Activated naive CD4-positive, alpha-beta T cell treated with anti-CD3 and anti-CD28 coated beads, Interleukin-2, amount 50 U/mL, for 72 hours (primary cell): ENCODE measurements at regions not wholly inside any gene's neighbourhood (a gene's known extent, or its start where the extent isn't known, plus 50 kb on each side); places are given as distances from the start of the nearest gene placed in this dataset.
A peak's percentile ranks its signal among the peaks of the same experiment; 100 is the strongest.

ENCODE experiments used
- ATAC-seq, 2 donors: fragments of 150-1000 bp; cut with Tn5 transposase; 2 replicates each; pipeline ENCODE4 v1.10.0; 2021; ENCODE audit warnings: mild to moderate bottlenecking in 2 of 2, moderate library complexity in 2 of 2
- DNase-seq, 2 donors: peaks; one replicate each; pipeline ENCODE4 v3.0.0; 2021 to 2022; ENCODE audit warnings: low spot score in 2 of 2
- H3K27ac Mint-ChIP-seq, 2 donors: one replicate each; pipeline ENCODE4 v1.8.0; 2022; ENCODE audit warnings: mild to moderate bottlenecking in 2 of 2, mixed read lengths in 2 of 2
- H3K36me3 Mint-ChIP-seq, 2 donors: one replicate each; pipeline ENCODE4 v1.8.0; 2022; ENCODE audit warnings: mixed read lengths in 2 of 2
- H3K9me3 Mint-ChIP-seq, 2 donors: one replicate each; pipeline ENCODE4 v1.8.0; 2022; ENCODE audit warnings: mixed read lengths in 2 of 2

GRCh38 chr20:24766826-24767622 is 182.0 kb upstream of the CST7 start:
- H3K9me3 Mint-ChIP-seq = no peaks in the 10 kb centered on the region
- peak in 1 of 2 donors; percentile 18 for DNase-seq
- H3K27ac Mint-ChIP-seq = no peak overlapping the region

GRCh38 chr20:24767623-24768100 is 181.4 kb upstream of the CST7 start:
- Mint-ChIP-seq H3K9me3 (no peaks in the 10 kb centered on the region), H3K36me3 (no peaks in the 10 kb centered on the region), H3K27ac (no peak overlapping the region)
- peak in 1 of 2 donors; percentile 41 for DNase-seq
- ATAC-seq = no peak

More at GRCh38 chr20:24766826-24767622, 182.0 kb upstream of the CST7 start:
- no peaks in the 10 kb centered on the region for H3K36me3 Mint-ChIP-seq
- no peak for ATAC-seq

GRCh38 chr20:24768201-24768636 is 180.8 kb upstream of the CST7 start:
- ATAC-seq (no peak), DNase-seq (no peak)
- Mint-ChIP-seq H3K27ac (no peak overlapping the region), H3K9me3 (no peaks in the 10 kb centered on the region), H3K36me3 (no peaks in the 10 kb centered on the region)

GRCh38 chr20:24768713-24769601 is 180.1 kb upstream of the CST7 start:
- ATAC-seq (no peak), DNase-seq (no peak)
- Mint-ChIP-seq H3K36me3 (peaks cover 0 to under 1% of the 10 kb centered on the region in 2 donors), H3K9me3 (no peaks in the 10 kb centered on the region), H3K27ac (no peak overlapping the region)

GRCh38 chr20:24769878-24770627 is 179.0 kb upstream of the CST7 start:
- Mint-ChIP-seq H3K27ac (no peak overlapping the region), H3K9me3 (peaks cover 9% of the 10 kb centered on the region in 2 donors), H3K36me3 (peaks cover 10 to 11% of the 10 kb centered on the region in 2 donors)
- ATAC-seq (no peak), DNase-seq (peak in 1 of 2 donors; percentile 38)

- Mint-ChIP-seq H3K9me3 (peaks cover 11 to 15% of the 10 kb centered on the region in 2 donors), H3K27ac (no peak overlapping the region), H3K36me3 (peaks cover 13 to 15% of the 10 kb centered on the region in 2 donors)
- DNase-seq (no peak), ATAC-seq (no peak)
These were observed 178.2 kb upstream of the CST7 start for GRCh38 chr20:24770628-24771541.

- H3K36me3 Mint-ChIP-seq = peaks cover 13 to 15% of the 10 kb centered on the region in 2 donors
- no peak overlapping the region for H3K27ac Mint-ChIP-seq
- ATAC-seq = no peak
- peak in 1 of 2 donors; percentile 38 for DNase-seq
- peaks cover 11 to 21% of the 10 kb centered on the region in 2 donors for H3K9me3 Mint-ChIP-seq
These were observed 177.5 kb upstream of the CST7 start for GRCh38 chr20:24771542-24772061.

- no peak for DNase-seq
- Mint-ChIP-seq H3K9me3 (peaks cover 11 to 21% of the 10 kb centered on the region in 2 donors), H3K27ac (no peak overlapping the region), H3K36me3 (peaks cover 13 to 15% of the 10 kb centered on the region in 2 donors)
- ATAC-seq = no peak
These were observed 176.4 kb upstream of the CST7 start for GRCh38 chr20:24772667-24773066.

GRCh38 chr20:24773168-24773567 is 175.9 kb upstream of the CST7 start:
- ATAC-seq = no peak
- Mint-ChIP-seq H3K36me3 (peaks cover 13 to 15% of the 10 kb centered on the region in 2 donors), H3K27ac (no peak overlapping the region), H3K9me3 (peaks cover 11 to 21% of the 10 kb centered on the region in 2 donors)
- no peak for DNase-seq

- no peak overlapping the region for H3K27ac Mint-ChIP-seq
- H3K9me3 Mint-ChIP-seq = peaks cover 11 to 21% of the 10 kb centered on the region in 2 donors
- ATAC-seq = peak; percentile 91 to 95
- DNase-seq = peak; percentile 18 to 45
- H3K36me3 Mint-ChIP-seq = peaks cover 13 to 15% of the 10 kb centered on the region in 2 donors
These were observed 175.3 kb upstream of the CST7 start for GRCh38 chr20:24773751-24774201.

- ATAC-seq = no peak
- H3K9me3 Mint-ChIP-seq = peaks cover 11 to 21% of the 10 kb centered on the region in 2 donors
- no peak for DNase-seq
These were observed 173.1 kb upstream of the CST7 start for GRCh38 chr20:24775966-24776365.

GRCh38 chr20:24776755-24777271 is 172.3 kb upstream of the CST7 start:
- Mint-ChIP-seq H3K9me3 (peaks cover 11 to 21% of the 10 kb centered on the region in 2 donors), H3K27ac (no peak overlapping the region), H3K36me3 (peaks cover 13 to 15% of the 10 kb centered on the region in 2 donors)
- ATAC-seq (no peak), DNase-seq (peak in 1 of 2 donors; percentile 47)

More at GRCh38 chr20:24775966-24776365, 173.1 kb upstream of the CST7 start:
- no peak overlapping the region for H3K27ac Mint-ChIP-seq
- H3K36me3 Mint-ChIP-seq = peaks cover 13 to 15% of the 10 kb centered on the region in 2 donors

GRCh38 chr20:24777746-24778145 is 171.3 kb upstream of the CST7 start:
- H3K9me3 Mint-ChIP-seq = peaks cover 11 to 21% of the 10 kb centered on the region in 2 donors
- DNase-seq (no peak), ATAC-seq (no peak)
- peaks cover 13 to 15% of the 10 kb centered on the region in 2 donors for H3K36me3 Mint-ChIP-seq
- H3K27ac Mint-ChIP-seq = no peak overlapping the region

- Mint-ChIP-seq H3K36me3 (peaks cover 13 to 15% of the 10 kb centered on the region in 2 donors), H3K9me3 (peaks cover 11 to 21% of the 10 kb centered on the region in 2 donors), H3K27ac (no peak overlapping the region)
- DNase-seq (peak in 1 of 2 donors; percentile 37), ATAC-seq (no peak)
These were observed 170.5 kb upstream of the CST7 start for GRCh38 chr20:24778585-24779031.

GRCh38 chr20:24779131-24779530 is 169.9 kb upstream of the CST7 start:
- Mint-ChIP-seq H3K36me3 (peaks cover 11 to 14% of the 10 kb centered on the region in 2 donors), H3K27ac (no peak overlapping the region), H3K9me3 (peaks cover 11 to 21% of the 10 kb centered on the region in 2 donors)
- DNase-seq (no peak), ATAC-seq (no peak)
